ENCODE measurements at regions not wholly inside any gene's neighbourhood (a gene's known extent, or its start where the extent isn't known, plus 50 kb on each side); places are given as distances from the start of the nearest gene placed in this dataset. TPM values are rescaled to one million over a fixed set of nuclear protein-coding genes. Genes with fewer than 3 reads are reported as not detected.
A peak's percentile ranks its signal among the peaks of the same experiment; 100 is the strongest.

GRCh38 chrX:134186362-134187121 is 50.4 kb upstream of the CCDC160 start:
- Histone ChIP-seq H4K20me1 (replicated peaks; ENCODE audit: control insufficient read depth, extremely low read depth, insufficient read depth, low read length) (no peaks in the 10 kb centered on the region), H3K9me1 (replicated peaks; ENCODE audit: control insufficient read depth, extremely low read depth, insufficient read depth, low read length) (no peaks in the 10 kb centered on the region), H2AFZ (ENCODE audit: low read depth, low read length) (no peak overlapping the region), H3K9me3 (replicated peaks; ENCODE audit: control insufficient read depth, insufficient read depth, low read length) (no peaks in the 10 kb centered on the region), H3K4me3 (replicated peaks in 1 of 3; ENCODE audit: insufficient read depth in 1 of 3, low read depth in 1 of 3, low read length in 3 of 3) (no peak overlapping the region), H3K27me3 (ENCODE audit: control insufficient read depth in 2 of 2, insufficient read depth in 2 of 2, low read length in 2 of 2) (no peaks in the 10 kb centered on the region), H3K36me3 (ENCODE audit: control insufficient read depth in 2 of 2, extremely low read depth in 1 of 2, insufficient read depth in 2 of 2, low read length in 2 of 2) (no peaks in the 10 kb centered on the region), H3K4me1 (ENCODE audit: control insufficient read depth, extremely low read depth, insufficient read depth, low read length) (no peaks in the 10 kb centered on the region), H3K4me2 (ENCODE audit: insufficient read depth, low read length) (no peak overlapping the region), H3K79me2 (ENCODE audit: control insufficient read depth, insufficient read depth, low read length) (no peaks in the 10 kb centered on the region), H3K9ac (replicated peaks; ENCODE audit: extremely low read depth, insufficient read depth, low read length) (no peak overlapping the region), H3K27ac (ENCODE audit: insufficient read depth, low read depth, low read length) (no peak overlapping the region)
- no TSS peak for BruUV-seq (replicated peaks)
- no peak for DNase-seq (ENCODE audit: low read depth, low spot score)
- no peak for TF ChIP-seq GATA2 (IDR thresholded peaks at IDR 0.05; ENCODE audit: insufficient read depth, insufficient read length, low read depth, low read length)
- no peak for TF ChIP-seq MYC (IDR thresholded peaks at IDR 0.05; ENCODE audit: low read depth, low read length)
- TF ChIP-seq POLR2AphosphoS5 (IDR thresholded peaks at IDR 0.05; ENCODE audit: insufficient read depth, low read depth, low read length) = no peak
- TF ChIP-seq JUN (IDR thresholded peaks at IDR 0.05; ENCODE audit: borderline replicate concordance, insufficient read depth, insufficient read length, low read depth) = no peak
- no peak for TF ChIP-seq CTCF (IDR thresholded peaks at IDR 0.05; ENCODE audit: extremely low read depth in 1 of 2, insufficient read depth in 1 of 2, low read depth in 1 of 2, low read length in 2 of 2)
- TF ChIP-seq POLR2A (IDR thresholded peaks at IDR 0.05; ENCODE audit: low read depth, low read length) = no peak
- TF ChIP-seq, protein P1, sequence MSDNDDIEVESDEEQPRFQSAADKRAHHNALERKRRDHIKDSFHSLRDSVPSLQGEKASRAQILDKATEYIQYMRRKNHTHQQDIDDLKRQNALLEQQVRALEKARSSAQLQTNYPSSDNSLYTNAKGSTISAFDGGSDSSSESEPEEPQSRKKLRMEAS (IDR thresholded peaks at IDR 0.05; ENCODE audit: insufficient read depth, insufficient read length) = no peak
- no peak for TF ChIP-seq EZH2 (IDR thresholded peaks at IDR 0.05; ENCODE audit: borderline replicate concordance, low read depth, low read length, severe bottlenecking)
- ChIA-PET CTCF (no interaction called here), POLR2A (no interaction called here)
- intact Hi-C loops (cut with micrococcal nuclease) = no loop called here
- FAIRE-seq = no peak
- dilution Hi-C loops (cut with MboI; ENCODE audit: extremely low pct_ligation_motif_present, low sequenced_read_pairs) = no loop called here

MicroRNAs in the stretch of these regions (microRNA counts, 767-probe panel; counts per million panel counts)
- 723 counts per million, percentile 96 among the panel's probes with 10 or more counts for microRNA hsa-miR-106a-5p+hsa-miR-17-5p
- microRNA hsa-miR-18b-5p = 723 counts per million, percentile 96 among the panel's probes with 10 or more counts
- 723 counts per million, percentile 96 among the panel's probes with 10 or more counts for microRNA hsa-miR-363-3p

Small RNA genes in the stretch of these regions (small RNA-seq; reads per million reads assigned to genes)
- not detected for gene RF00019 (ENCODE audit: insufficient read depth, insufficient read length, low read depth, low replicate concordance)
- gene TIMM8BP2 (ENCODE audit: insufficient read depth, insufficient read length, low read depth, low replicate concordance) = not detected
